NCI-H2196 (cell line): ENCODE measurements at regions not wholly inside any gene's neighbourhood (a gene's known extent, or its start where the extent isn't known, plus 50 kb on each side); places are given as distances from the start of the nearest gene placed in this dataset.
"Not testable (repeated sequence)": the region's sequence is repeated elsewhere in the genome, so short reads cannot be mapped to it uniquely, and the experiment has no call there.

ENCODE experiments used
- DNase-seq: peaks from one replicate; lab custom pipeline; 2025; ENCODE audit not compliant: unreplicated experiment; lab: John Stamatoyannopoulos, UW

DNA sequence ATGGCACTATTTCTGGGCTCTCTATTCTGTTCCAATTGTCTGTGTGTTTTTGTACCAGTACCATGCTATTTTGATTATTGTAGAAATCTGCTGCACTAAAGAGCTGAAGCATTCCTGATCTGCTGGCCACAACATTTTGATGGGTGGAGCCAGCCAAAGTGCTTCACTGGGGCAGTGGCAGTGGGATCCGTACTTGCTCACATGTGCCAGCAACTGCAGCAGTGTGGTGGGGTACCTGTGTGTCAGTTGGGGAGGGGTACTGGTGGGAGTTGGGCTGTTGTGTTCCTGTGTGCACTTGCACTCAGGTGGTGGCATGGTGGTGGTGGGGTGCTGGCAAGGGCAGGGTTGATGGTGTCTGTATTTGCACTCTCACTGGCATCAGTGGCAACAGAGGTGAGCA lies 204.6 kb upstream of the ALG10 start:
- no peak for DNase-seq

DNA sequence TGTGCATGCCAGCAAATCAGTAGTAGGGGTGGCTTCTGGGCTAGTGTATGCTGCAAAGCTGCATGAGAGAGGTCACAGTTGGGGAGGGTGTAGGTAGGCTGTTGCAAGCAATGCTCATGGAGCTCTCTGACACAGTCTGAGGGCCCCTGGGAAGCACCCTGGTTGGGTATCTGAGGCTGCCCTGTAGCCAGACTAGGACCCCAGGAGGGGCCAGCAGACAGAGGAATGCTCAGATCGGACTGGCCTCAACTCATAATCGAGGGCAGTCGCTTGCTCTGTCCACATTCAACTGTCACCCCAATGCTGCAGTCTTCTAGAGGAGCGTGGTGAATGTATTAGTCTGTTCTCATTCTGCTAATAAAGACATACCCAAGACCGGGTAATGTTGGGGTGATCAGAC lies 204.0 kb upstream of the ALG10 start:
- DNase-seq, result no peak

DNA sequence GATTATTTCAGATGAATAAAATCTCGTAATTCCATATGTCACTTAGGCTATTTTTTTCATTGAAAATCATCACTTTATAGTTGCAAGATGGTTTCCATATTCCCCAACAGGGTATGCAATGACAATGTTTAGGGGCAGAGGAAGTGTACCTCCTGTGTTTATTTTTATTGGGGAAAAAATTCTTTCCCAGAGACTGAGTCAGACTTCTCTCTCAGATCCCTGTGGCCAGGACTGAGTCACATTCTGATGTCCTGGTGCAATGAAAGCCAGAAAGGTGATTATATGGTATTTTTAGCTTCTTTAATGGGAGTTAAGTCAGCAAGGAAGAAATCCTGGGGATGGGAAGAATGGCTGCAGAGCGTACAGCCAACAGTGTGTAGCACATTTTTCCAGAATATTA lies 196.9 kb upstream of the ALG10 start:
- no peak for DNase-seq

DNA sequence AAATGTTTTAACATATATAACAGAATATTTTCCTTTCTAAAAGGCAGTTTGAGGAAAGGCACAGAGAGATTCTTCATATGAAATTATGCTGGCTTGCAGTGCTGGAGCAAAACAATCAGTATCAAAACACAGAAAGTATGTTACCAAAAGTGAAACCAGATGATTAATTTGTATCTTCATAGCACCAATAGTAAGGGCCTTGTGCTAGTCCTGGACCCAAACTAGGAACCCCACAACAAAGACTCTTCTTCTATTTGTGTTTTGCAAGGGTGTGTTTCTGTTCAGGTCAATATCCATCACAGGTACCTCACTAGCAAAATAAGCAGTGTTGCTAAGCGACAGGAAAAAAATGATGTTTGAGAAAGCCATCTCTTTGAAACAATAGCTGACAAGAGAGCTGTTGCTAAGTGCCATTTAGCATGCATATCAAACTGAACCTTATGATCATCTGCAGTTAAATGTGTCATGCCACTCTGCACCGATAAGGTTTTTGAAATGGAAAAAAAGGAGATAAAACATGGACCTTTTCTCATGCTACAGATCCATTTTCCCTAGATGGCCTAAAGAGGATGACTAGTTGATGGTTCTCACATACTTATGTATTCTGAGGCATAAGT lies 196.2 kb upstream of the ALG10 start:
- DNase-seq, result no peak

DNA sequence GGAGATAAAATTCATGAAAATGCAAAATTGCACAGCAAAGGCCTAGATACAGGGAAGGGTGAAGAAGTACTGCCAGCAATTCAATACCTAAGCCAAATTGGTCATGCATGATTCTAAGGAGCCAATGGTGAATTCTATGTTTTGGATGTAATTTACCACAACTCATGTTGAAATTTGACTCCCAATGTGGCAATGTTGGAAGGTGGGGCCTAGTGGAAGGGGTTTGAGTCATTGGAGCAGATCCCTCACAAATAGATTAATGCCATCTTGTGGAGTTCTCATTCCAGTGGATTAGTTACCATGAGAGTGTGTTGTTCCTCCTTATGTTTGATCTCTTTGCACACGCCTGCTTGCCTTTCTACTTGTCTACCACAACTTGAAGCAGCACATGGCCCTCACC lies 194.0 kb upstream of the ALG10 start:
- no peak for DNase-seq

DNA sequence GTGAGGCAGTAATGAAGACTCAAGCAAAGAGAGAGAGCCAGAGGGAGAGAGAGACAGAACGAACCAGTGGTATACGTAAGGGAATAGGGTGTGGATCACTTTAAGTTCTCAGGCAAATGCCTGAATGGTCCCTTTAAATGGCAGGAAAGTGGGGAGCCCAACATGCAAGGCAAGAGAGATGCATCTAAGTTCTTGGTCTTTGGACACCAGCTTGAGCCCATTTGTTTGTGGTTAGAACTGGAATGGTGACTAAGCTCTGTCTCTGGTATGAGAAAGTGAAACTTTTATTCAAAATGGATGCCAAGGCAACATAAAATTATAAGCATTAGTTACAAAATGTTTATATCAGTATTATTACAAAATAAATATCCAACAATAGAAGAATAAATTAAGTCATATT lies 192.2 kb upstream of the ALG10 start:
- DNase-seq, result no peak

DNA sequence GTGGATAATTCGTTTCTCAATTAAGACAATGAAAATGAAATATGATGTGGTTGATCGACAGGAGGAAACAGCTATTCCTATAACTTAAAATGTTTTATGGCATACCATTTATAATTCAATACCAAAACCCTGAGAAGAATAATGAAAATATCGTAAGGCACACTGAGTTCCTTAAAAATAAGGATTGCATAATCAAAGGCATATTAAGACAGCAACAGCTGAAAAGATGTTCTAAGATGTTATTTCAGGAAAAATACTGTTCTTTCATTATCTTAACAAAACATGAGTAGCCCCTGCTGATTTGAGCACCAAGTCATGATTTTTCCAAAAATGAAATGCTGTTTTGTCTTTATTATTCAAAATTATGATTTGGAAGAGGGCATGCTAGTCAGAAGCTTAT lies 189.4 kb upstream of the ALG10 start:
- DNase-seq, result no peak

DNA sequence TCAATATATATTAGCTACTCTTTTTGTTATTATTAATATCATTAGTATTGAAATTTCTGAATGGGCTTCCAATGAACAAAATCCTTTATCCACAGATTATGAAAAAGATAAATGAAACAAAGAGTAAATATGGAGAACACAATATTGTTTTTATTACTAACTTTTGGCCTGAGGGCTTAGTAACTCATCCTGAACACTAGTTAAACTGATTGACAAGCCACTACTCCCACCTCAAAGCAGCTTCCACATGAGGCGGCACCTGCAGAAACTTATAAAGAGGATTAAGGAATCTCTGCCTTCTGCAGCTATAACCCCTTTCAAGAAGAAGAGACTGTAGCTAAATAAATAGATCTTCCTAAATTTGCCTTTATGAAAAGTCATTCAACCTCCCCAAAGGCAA lies 187.6 kb upstream of the ALG10 start:
- no peak for DNase-seq

DNA sequence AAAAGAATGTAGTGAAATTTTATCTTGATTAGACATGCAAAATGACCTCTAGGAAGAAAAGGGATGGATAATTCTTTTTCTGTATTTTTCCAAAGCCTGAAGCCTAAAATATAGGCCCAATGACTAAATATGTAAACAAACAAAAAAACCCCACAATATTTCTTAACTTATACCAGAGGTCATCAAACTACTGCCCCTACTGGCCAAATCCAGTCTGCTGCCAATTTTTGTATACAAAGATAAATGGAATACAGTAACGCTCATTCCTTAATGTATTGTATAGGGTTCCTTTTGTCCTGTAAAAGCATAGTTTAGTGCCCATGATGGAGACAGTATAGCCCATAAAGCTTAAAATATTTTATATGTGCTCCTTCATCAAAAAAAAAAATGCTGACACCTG lies 145.7 kb upstream of the ALG10 start:
- no peak for DNase-seq

DNA sequence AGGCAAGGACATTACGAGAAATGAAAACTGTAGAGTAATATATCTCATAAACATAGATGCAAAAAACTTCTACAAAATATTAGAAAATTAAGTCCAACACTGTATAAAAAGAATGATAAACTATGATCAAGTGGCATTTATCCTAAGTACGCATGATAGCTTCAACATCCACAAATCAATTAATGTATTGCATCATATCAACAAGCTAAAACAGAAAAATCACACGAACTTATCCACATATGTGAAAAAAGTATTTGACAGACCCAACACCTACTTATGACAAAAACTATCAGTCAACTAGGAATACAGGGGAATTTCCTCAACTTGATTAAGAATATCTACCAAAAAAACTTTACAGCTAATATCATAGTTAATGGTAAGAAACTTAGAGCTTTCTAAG lies 129.9 kb upstream of the ALG10 start:
- no peak for DNase-seq

DNA sequence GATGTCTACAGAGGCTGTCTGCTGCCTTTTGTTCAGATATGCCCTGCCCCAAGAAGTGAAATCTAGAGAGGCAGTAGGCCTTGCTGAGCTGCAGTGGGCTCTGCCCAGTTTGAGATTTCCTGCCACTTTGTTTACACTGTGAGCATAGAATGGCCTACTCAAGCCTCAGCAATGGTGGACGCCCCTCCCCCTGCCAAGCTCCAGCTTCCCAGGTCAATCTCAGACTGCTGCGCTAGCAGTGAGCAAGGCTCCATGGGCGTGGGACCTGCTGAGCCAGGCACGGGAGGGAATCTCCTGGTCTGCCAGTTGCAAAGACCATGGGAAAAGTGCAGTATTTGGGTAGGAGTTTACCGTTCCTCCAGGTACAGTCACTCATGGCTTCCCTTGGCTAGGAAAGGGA lies 101.8 kb upstream of the ALG10 start:
- DNase-seq, result not testable (repeated sequence)

DNA sequence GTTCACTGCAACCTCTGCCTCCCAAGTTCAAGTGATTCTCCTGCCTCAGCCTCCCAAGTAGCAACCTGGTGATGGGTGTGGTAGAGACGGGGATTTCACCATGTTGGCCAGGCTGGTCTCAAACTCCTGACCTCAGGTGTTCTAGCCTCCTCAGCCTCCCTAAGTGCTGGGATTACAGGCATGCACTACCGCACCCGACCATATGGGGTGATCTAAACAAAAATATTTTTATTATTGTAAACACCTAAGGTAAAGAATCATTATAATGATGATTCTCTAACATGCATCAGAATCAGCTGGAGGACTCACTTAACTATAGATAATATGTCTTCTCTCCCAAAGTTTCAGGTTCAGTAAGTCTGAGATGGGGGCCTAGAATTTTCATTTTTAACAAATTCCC lies 96.2 kb upstream of the ALG10 start:
- DNase-seq, result no peak

DNA sequence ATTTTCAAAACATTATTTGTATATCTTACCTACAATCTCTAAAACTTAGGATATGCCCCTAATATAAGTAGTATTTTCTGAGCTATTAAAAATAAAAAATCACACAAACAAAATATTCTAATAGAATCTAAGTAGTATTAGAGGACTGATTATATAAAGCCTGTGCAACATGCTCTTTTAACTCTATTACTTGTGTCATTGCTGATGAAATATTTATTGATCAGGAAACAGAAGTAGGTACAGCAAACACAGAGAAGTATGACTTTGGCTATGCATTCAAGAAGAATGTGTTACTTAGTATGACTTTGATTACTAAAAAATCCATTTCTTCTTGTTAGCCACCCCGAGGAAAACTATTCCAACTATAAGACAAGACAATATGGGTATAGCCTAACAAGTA lies 84.6 kb upstream of the ALG10 start:
- not testable (repeated sequence) for DNase-seq

DNA sequence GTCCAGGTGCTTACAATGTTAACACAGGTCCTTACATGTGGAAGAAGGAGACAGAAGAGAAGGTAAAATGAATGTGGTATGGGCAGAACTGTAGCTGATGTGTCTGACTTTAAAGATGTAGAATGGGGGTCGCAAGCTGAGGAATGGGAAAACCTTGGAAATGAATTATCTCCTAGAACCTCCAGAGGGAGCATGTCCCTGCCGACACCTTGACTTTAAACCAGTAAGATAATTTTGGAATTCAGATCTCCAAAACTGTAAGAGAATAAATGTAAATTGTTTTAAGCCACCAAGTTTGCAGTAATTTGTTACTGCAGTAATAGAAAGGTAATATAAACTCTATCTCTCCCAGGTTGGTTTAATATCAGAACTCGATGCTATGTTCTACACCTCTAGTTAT lies 80.1 kb upstream of the ALG10 start:
- no peak for DNase-seq

DNA sequence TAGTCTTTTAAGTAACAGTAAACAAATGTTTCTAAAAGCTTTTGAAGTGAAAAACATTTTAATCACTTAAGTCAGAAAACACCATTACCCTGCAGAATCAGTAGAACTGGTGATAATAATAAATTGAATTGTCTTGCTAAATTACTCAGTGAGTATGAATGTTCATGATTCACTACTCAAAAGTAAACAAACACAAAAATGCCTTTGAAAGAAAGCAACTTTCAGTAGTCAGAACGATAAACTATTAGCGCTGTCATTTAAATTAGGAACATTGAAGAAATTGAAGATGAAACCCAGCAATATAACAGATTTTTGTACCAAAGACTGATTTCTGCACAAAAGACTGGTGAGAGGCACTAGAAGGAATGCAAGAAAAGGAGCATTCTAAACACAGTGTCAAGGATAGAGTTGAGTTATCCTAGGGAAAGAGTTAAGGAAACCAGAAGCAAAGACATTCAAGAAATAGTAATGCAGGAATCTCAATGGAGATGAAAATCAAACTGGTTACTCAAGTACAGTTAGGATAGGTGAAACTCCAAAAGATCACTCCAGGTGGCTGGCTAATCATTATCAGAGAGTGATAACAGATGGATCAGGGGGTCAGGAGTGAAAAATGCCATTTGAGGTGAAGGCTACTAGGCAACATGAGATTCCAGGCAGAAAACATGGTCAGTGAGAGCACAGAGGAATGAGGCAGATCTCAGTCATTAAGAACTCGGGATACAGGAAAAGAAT lies 77.4 kb upstream of the ALG10 start:
- no peak for DNase-seq

DNA sequence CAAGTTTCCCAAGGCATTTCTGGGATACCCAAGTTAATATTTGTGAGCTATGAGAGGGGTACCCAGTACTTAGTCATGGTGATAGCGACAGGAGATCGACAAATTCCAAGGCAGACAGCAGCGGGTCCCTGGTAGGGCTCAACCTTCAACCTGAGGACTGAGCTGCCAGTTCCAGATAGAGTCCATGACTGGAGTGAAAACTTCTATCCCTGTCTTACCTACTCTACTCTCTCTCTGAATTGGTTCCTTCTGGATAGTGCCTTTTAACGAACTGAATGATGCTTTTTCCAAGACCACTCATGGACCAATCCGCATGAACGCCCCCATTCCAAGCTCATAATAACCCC lies 76.9 kb upstream of the ALG10 start:
- DNase-seq, result no peak

DNA sequence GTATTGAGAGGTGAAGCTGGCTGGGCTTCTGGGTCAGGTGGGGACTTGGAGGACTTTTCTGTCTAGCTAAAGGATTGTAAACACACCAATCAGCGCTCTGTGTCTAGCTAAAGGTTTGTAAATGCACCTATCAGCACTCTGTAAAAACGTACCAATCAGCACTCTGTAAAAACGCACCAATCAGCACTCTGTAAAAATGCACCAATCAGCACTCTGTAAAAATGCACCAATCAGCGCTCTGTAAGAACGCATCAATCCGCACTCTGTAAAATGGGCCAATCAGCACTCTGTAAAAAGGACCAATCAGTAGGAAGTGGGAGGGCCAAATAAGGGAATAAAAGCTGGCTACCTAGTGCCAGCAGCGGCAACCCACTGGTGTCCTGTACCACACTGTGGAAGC lies 56.1 kb upstream of the ALG10 start:
- DNase-seq, result not testable (repeated sequence)

DNA sequence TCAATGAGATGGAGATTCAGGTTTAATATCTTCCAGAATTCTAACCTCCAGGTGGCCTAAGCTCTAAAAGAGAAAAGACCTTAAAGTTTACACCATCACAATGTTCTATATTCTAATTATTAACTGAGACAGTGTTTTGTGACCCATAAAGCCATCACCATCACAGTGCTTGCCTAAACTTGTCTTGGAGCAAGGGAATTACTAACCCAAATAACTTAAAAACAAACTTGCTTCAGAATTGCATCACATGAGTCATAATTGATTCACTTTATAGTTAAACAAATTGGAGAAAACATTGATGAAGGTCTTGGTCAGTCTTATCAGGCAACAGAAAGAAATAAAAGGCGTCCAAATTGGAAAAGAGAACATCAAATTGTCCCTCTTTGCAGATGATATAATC lies 54.5 kb upstream of the ALG10 start:
- no peak for DNase-seq
